Gastroesophageal sphincter (tissue), 4 donors: ENCODE measurements at regions not wholly inside any gene's neighbourhood (a gene's known extent, or its start where the extent isn't known, plus 50 kb on each side); places are given as distances from the start of the nearest gene placed in this dataset.

Source experiments
- ATAC-seq: fragments of 150-250 bp; one replicate; pipeline ENCODE4 v1.9.1; 2016; ENCODE audit warnings: mild to moderate bottlenecking, moderate library complexity
- H3K27ac ChIP-seq, 4 donors: fragments of 200-600 bp; sonication (generic) in 3 of 4; 1 replicate in 3 of 4; 2 replicates in 1 of 4; pipeline ENCODE4 v1.5.1; 2016 to 2019
- H3K27me3 ChIP-seq: fragments of 200-600 bp; sonication (generic); one replicate; pipeline ENCODE4 v1.5.1; 2019
- H3K36me3 ChIP-seq, 2 donors: fragments of 200-600 bp; sonication (generic); one replicate each; pipeline ENCODE4 v1.5.1; 2019; ENCODE audit warnings: control low read depth in 1 of 2
- H3K4me1 ChIP-seq, 3 donors: fragments of 200-600 bp; sonication (generic); 1 replicate in 2 of 3; 2 replicates in 1 of 3; pipeline ENCODE4 v1.5.1; 2016 to 2019; ENCODE audit warnings: control low read depth in 2 of 3
- H3K4me3 ChIP-seq, 2 donors: fragments of 200-600 bp; sonication (generic); one replicate each; pipeline ENCODE4 v1.5.1; 2019; ENCODE audit warnings: mild to moderate bottlenecking in 1 of 2, moderate library complexity in 1 of 2
- H3K9me3 ChIP-seq, 3 donors: fragments of 200-600 bp; sonication (generic); one replicate each; pipeline ENCODE4 v1.5.1; 2017 to 2019; ENCODE audit warnings: control low read depth in 2 of 3
- CTCF ChIP-seq, 4 experiments: fragments of 200-600 bp in 2 of 4; fragments of 450-650 bp in 2 of 4; sonication (generic) in 1 of 4; IDR thresholded peaks; one replicate each; pipeline ENCODE4 v1.5.1; 2017 to 2019; ENCODE audit warnings: antibody characterized with exemption in 4 of 4, mild to moderate bottlenecking in 2 of 4, moderate library complexity in 2 of 4
- EP300 ChIP-seq: sonication (generic); formaldehyde crosslinking; IDR thresholded peaks from one replicate; pipeline ENCODE4 v1.6.1; 2017; ENCODE audit warnings: antibody characterized with exemption, mild to moderate bottlenecking
- POLR2A ChIP-seq, 2 donors: fragments of 450-650 bp; IDR thresholded peaks; one replicate each; pipeline ENCODE4 v1.6.1; 2017; ENCODE audit warnings: antibody characterized with exemption in 2 of 2, mild to moderate bottlenecking in 2 of 2, moderate library complexity in 1 of 2
- POLR2AphosphoS5 ChIP-seq: sonication (generic); formaldehyde crosslinking; IDR thresholded peaks from one replicate; pipeline ENCODE4 v1.6.1; 2017; ENCODE audit warnings: antibody characterized with exemption
- WGBS, 2 donors: methylation state at CpG; one replicate each; pipeline ENCODE4 v1.1.5; 2018; ENCODE audit warnings: low coverage in 1 of 2; 5-methylcytosine and 5-hydroxymethylcytosine counted together

DNA sequence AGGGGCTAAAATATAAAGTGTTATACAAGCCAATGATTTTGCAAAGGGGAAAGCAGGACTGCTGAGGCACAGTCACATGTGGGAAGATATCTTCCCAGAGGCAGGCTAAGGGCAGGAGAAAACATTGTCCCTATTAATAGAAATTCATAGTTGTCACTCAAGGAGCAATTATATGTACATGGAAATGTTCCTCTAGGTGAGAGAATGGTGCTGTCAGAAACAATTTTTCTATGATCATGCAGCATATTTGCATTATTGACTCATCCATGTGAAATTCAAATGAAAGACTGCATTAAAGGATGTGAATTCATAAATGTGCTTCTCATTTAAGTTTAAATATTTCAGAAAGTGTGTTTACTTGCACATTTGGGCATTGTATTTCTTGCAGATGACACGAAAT is 775.9 kb upstream of the CDH9 start:
- ATAC-seq = no peak
- WGBS, 2 donors = 68 to 89% methylated on average over 1 of the region's 1 CpG

GRCh38 chr5:27810458-27810857 is 772.1 kb upstream of the CDH9 start:
- Histone ChIP-seq H3K4me3 (no peak overlapping the region), H3K27ac (no peak overlapping the region), H3K36me3 (no peaks in the 10 kb centered on the region), H3K27me3 (no peaks in the 10 kb centered on the region), H3K4me1 (no peaks in the 10 kb centered on the region), H3K9me3 (no peaks in the 10 kb centered on the region)
- no peak for ATAC-seq
- WGBS, 2 donors = 43 to 52% methylated on average over 5 of the region's 5 CpGs
- no peak for TF ChIP-seq POLR2A (IDR thresholded peaks at IDR 0.05)
- no peak for TF ChIP-seq EP300
- no peak for TF ChIP-seq CTCF (IDR thresholded peaks at IDR 0.05)
- TF ChIP-seq POLR2AphosphoS5 = no peak

More for the DNA sequence above, 775.9 kb upstream of the CDH9 start:
- Histone ChIP-seq H3K27me3 (no peaks in the 10 kb centered on the region), H3K36me3 (no peaks in the 10 kb centered on the region), H3K27ac (no peak overlapping the region), H3K4me3 (no peak overlapping the region), H3K4me1 (no peaks in the 10 kb centered on the region), H3K9me3 (no peaks in the 10 kb centered on the region)
- no peak for TF ChIP-seq POLR2AphosphoS5
- TF ChIP-seq EP300 = no peak
- no peak for TF ChIP-seq CTCF (IDR thresholded peaks at IDR 0.05)
- no peak for TF ChIP-seq POLR2A (IDR thresholded peaks at IDR 0.05)

DNA sequence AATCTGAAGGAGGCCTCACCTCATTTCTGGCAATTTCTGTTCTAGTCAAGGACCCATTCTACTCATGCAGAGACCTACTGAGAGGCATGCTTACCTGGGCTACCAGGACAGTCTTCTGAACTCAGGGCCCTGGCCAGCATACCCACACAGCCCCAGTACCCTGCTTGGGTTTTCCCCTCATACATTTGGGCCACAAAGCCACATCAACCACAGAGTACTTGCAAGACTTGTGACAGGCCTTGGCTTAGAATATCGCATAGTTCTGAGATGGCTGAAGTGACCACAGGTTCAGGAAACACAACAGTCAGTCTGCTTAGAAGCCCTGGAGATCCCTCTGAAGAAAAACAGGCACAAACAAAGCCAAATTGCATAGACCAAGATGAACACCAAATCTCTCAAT is 758.8 kb upstream of the CDH9 start:
- TF ChIP-seq CTCF (IDR thresholded peaks at IDR 0.05) (no peak), POLR2A (IDR thresholded peaks at IDR 0.05) (no peak)
- ATAC-seq = no peak
- Histone ChIP-seq H3K27ac (no peak overlapping the region), H3K9me3 (peaks cover 0 to 18% (median 0%) of the 10 kb centered on the region in 3 donors), H3K27me3 (no peaks in the 10 kb centered on the region), H3K4me1 (no peaks in the 10 kb centered on the region), H3K4me3 (no peak overlapping the region), H3K36me3 (no peaks in the 10 kb centered on the region)
- WGBS, 2 donors = no CpG with 5 or more reads among the region's 1 CpG

GRCh38 chr5:27788184-27788583 is 749.8 kb upstream of the CDH9 start:
- Histone ChIP-seq H3K9me3 (no peaks in the 10 kb centered on the region), H3K4me3 (no peak overlapping the region), H3K4me1 (no peaks in the 10 kb centered on the region), H3K27me3 (no peaks in the 10 kb centered on the region), H3K36me3 (no peaks in the 10 kb centered on the region), H3K27ac (no peak overlapping the region)
- no peak for ATAC-seq
- 75 to 97% methylated on average over 1 to 2 of the region's 2 CpGs for WGBS, 2 donors
- TF ChIP-seq CTCF (IDR thresholded peaks at IDR 0.05) = no peak
- TF ChIP-seq EP300 = no peak
- no peak for TF ChIP-seq POLR2AphosphoS5
- TF ChIP-seq POLR2A (IDR thresholded peaks at IDR 0.05) = no peak

DNA sequence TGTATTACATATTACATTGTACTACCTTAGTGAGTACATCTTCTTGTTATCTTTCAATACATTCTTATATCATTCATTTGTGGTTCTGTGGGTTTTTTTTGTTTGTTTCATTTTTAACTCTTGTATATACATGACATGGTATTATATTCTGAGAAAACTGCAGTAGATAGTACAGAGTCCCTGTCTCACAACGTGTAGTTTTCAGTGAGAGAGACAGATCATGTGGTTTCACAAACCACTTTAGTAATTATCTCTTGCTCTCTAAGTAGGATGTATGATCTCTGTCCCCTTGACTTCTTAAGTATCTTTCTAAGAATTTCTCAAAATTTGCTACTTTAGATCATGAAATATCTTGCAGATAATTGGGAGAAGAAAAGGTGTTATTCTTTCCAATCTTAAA is 745.9 kb upstream of the CDH9 start:
- Histone ChIP-seq H3K36me3 (no peaks in the 10 kb centered on the region), H3K4me1 (no peaks in the 10 kb centered on the region), H3K27me3 (no peaks in the 10 kb centered on the region), H3K9me3 (no peaks in the 10 kb centered on the region), H3K4me3 (no peak overlapping the region), H3K27ac (no peak overlapping the region)
- no peak for ATAC-seq
- TF ChIP-seq CTCF (IDR thresholded peaks at IDR 0.05) = no peak
- WGBS, 2 donors = 50 to 71% methylated on average over 1 of the region's 1 CpG
